NCI-H2171 treated with DMSO at 0.1 percent for 48 hours (cell line): ENCODE measurements at regions not wholly inside any gene's neighbourhood (a gene's known extent, or its start where the extent isn't known, plus 50 kb on each side); places are given as distances from the start of the nearest gene placed in this dataset.
"Not testable (repeated sequence)": the region's sequence is repeated elsewhere in the genome, so short reads cannot be mapped to it uniquely, and the experiment has no call there.

Source experiments
- DNase-seq: peaks from one replicate; lab custom pipeline; 2025; lab: John Stamatoyannopoulos, UW

GRCh38 chr9:82722561-82722960 lies 340.4 kb downstream of the RASEF start:
- no peak for DNase-seq

DNA sequence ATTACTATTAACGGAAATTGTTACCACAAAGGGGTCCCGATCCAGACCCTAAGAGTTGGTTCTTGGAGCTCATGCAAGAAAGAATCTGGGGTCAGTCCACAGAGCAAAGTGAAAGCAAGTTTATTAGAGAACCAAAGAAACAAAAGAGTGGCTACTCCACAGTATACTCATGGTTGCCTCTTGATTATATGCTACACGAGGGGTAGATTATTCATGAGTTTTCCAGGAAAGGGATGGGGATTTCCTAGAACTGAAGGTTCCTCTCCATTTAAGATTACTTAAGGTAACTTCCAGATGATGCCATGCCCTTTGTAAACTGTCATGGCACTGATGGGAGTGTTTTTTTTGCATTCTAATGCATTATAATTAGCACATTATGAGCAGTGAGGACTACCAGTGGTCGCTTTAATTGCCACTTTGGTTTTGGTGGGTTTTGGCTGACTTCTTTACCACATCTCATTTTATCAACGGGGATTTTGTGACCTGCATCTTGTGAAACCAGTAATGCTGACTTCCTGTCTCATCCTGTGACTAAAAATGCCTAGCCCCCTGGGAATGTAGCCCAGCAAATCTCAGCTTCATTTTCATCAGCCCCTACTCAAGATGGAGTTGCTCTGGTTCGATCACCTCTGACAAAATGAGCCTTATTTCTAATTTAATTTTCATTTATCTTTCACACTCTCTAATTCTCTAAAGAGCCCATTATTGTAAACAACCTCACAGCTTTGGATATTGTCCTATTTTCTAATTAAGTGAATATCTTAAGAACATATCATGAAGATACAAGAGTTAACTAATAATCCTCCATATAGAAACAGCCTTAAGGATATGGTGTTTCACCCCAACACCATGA lies 336.3 kb downstream of the RASEF start:
- no peak for DNase-seq

DNA sequence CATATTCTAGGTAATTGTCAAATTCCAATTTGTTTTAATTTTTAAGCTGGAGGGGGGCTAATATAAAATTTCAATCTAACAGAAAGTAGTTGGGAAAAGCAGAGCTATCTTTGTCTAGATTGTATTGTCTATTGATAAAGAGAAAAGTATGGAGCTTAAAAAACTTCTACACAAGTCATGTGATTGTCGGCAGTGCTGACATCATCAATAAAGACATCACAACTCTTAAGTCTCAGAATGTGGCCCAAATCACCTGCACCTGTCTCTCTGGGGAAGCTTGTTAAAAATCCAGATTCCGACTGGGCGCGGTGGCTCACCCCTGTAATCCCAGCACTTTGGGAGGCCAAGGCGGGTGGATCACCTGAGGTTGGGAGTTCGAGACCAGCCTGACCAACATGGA lies 333.8 kb downstream of the RASEF start:
- no peak for DNase-seq

DNA sequence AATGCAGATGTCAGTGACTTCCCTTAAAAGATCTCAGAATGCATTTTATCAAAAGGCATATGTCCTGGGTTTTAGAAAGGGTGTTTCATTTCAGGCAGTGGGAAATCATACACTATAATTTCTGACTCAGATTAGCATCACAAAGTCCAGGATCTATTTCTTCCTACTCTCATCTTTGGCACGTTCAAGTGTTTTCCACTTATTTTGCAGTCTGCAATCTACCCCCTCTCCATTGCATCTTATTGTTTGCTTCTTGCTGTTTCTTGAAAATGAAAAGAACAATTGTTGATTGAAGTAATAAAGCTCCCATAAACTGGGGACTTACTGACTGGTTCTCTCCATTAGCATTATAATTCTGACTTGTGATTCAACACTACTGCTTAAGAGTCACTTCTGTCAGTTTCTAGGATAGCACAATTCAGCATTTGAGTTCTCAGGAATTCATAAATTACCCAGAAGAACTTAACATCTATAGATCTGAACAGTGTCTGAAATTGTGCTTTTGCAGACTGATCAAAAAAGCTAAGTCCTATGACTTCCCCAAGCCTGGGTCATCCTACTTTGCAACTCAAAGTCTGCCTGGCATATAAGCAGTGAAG lies 332.9 kb downstream of the RASEF start:
- no peak for DNase-seq

DNA sequence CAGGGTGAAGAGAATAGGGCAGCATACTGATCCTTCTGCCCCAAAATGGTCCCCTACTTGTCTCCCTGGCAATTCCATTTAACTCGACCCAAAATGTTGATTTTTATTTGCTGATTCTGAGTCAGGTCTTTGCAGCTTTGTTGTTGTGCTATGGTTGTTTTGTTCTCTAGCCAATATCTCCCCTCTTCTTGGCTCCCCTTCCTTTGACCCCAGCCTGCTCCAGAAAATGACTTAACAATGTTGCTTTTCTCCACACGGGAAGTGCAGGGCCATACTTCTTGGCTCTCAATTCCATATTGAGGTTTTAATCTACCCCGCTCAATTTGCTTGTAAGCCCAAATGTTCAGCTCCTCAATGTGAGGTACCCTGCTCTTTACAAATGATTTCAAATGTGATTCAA lies 330.0 kb downstream of the RASEF start:
- no peak for DNase-seq

DNA sequence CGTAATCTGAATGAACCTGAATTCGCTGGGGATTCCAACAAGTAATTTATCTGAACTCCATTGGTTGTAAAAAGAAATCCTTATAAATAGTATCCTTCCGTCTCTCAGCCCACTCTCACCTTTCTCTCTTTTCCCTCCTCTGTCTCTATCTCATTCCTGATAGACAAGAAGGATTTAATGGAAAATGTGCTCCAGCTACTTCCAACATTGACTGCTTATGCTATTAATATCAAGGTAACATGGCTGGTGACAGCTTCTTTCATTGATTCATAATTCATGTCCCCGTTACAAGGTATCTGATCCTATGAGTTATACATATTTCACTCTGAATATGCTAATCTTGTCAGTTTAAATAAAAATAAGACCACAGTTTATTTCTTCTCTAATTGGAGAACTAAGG lies 326.8 kb downstream of the RASEF start:
- no peak for DNase-seq

GRCh38 chr9:82736701-82737100 lies 326.2 kb downstream of the RASEF start:
- DNase-seq, result no peak

DNA sequence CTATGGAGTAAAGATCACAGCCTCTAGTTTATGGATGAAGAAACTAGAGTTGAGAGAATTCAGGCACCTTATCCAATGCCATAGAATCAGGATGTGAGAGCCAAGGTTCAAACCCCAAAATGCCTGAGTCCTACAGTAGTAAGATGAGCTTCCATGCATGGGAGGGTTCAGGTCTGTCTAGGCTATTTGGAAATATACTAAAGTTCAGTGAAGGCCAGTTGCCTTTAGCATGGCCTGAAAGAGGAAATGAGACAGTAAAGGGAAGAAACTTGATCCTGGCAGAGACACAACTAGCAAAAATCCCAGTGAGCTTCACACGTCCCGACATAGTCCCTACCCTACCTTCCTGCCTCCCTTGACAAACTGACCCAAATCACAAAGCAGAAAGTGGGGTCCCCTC lies 317.0 kb downstream of the RASEF start:
- DNase-seq, result no peak

GRCh38 chr9:82750411-82750913 lies 312.5 kb downstream of the RASEF start:
- DNase-seq, result no peak

- no peak for DNase-seq
These were observed 305.0 kb downstream of the RASEF start for GRCh38 chr9:82757924-82758323.

- no peak for DNase-seq
These were observed 301.9 kb downstream of the RASEF start for GRCh38 chr9:82761027-82761426.

GRCh38 chr9:82761956-82762355 lies 301.0 kb downstream of the RASEF start:
- DNase-seq, result no peak

DNA sequence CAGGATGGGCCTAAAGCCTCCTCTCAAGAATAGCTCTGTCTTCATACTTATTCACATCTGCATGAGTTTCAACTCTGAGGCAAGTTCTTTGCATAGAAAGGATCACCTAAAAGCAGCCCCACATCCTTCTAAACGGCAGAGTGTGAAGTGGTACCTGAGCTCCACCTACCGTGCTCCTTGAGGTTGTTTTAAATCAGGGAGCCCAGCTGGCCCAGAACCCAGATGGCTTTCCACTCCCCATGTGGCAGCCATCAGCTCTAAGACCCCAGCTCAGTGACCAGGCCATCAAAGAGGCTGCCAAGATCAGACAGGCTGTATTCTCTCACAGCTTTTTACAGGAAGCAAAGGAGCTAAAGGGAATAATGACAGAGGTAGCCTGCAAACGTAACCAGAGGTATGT lies 299.3 kb downstream of the RASEF start:
- peak; percentile 59 for DNase-seq

DNA sequence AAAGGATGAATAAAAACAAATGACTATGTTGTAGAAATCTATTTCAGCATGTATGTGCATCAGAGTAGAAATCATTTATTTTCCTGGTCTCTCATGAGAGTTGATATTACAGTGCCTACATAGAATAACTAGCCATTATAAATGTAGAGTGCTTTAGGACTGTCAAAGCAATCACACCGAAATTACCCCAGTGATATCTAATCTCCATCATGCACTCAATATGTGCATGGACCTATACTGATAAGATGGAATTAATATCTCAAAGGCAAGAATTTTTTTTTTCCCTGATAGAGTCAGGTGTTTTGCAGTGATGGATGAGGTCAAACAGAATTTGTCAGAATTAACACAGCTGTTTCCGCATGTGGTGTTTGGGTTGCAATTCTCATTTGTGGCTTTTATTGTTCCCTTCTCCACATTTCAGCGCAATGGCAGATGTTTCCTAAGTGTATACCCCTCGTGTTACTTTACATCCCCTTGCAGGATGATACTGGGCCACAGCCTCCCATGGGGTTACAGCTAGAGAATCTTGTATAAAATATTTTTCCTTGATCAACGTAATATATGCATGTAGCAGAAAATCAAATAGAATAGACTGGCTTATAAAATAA lies 298.8 kb downstream of the RASEF start:
- peak; percentile 78 for DNase-seq

DNA sequence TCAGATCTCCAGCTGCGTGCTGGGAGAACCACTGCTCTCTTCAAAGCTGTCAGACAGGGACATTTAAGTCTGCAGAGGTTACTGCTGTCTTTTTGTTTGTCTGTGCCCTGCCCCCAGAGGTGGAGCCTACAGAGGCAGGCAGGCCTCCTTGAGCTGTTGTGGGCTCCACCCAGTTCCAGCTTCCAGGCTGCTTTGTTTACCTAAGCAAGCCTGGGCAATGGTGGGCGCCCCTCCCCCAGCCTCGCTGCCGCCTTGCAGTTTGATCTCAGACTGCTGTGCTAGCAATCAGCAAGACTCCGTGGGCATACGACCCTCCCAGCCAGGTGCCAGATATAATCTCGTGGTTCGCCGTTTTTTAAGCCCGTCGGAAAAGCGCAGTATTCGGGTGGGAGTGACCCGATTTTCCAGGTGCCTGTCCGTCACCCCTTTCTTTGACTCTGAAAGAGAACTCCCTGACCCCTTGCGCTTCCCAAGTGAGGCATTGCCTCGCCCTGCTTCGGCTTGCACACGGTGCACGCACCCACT lies 288.2 kb downstream of the RASEF start:
- peak; percentile 42 for DNase-seq

- no peak for DNase-seq
These were observed 286.4 kb downstream of the RASEF start for GRCh38 chr9:82776508-82776907.

DNA sequence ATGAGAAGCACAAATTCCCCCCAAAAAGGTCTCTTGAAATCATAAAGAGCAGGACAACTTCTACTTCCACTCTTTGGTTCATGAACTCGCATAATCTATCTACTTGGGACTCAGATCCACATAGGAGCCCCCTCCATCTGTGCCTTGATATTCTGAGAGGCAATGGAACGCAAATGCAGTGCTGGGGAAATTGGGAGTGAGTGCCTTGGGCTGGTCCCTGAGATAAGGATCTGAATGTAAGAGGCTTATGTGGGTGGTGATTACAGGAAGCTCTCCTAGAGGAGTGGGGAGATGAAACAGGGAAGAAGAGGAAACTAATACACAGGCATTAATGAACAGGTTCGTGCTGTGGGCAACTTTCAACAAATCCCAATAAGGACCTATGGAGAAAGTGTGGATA lies 285.6 kb downstream of the RASEF start:
- DNase-seq, result no peak

GRCh38 chr9:82778923-82779322 lies 284.0 kb downstream of the RASEF start:
- not testable (repeated sequence) for DNase-seq

GRCh38 chr9:82780017-82780416 lies 282.9 kb downstream of the RASEF start:
- no peak for DNase-seq

GRCh38 chr9:82781921-82782392 lies 281.0 kb downstream of the RASEF start:
- peak; percentile 90 for DNase-seq

DNA sequence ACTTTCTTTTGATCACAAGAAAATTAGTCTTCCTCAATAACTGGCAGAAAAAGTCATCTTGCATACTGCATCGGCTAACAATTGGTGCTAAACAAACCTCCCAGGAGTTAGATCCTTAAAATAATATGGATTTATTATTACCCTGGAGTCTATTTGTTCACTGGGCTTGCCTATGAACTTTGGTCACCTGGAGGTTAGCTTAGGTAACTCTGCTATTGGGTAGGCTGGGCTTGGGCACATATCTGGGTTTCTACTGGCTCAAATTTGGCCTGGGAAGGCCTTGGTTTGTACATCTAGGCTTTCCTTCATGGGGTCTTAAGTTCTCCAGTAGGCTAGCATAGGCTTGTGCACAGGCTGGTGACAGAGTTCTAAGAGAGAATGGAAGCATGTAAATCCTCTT lies 279.9 kb downstream of the RASEF start:
- DNase-seq, result no peak

- no peak for DNase-seq
These were observed 278.4 kb downstream of the RASEF start for GRCh38 chr9:82784589-82784988.
